Stimulated activated CD4-positive, alpha-beta T cell treated with anti-CD3 and anti-CD28 coated beads, TNF-alpha, amount 100 ng/mL, for 48 hours (primary cell): ENCODE measurements at regions not wholly inside any gene's neighbourhood (a gene's known extent, or its start where the extent isn't known, plus 50 kb on each side); places are given as distances from the start of the nearest gene placed in this dataset.
A peak's percentile ranks its signal among the peaks of the same experiment; 100 is the strongest.

Source experiments
- DNase-seq, 3 donors: peaks; one replicate each; pipeline ENCODE4 v3.0.0-alpha.2; 2020; ENCODE audit warnings: low read depth in 3 of 3

DNA sequence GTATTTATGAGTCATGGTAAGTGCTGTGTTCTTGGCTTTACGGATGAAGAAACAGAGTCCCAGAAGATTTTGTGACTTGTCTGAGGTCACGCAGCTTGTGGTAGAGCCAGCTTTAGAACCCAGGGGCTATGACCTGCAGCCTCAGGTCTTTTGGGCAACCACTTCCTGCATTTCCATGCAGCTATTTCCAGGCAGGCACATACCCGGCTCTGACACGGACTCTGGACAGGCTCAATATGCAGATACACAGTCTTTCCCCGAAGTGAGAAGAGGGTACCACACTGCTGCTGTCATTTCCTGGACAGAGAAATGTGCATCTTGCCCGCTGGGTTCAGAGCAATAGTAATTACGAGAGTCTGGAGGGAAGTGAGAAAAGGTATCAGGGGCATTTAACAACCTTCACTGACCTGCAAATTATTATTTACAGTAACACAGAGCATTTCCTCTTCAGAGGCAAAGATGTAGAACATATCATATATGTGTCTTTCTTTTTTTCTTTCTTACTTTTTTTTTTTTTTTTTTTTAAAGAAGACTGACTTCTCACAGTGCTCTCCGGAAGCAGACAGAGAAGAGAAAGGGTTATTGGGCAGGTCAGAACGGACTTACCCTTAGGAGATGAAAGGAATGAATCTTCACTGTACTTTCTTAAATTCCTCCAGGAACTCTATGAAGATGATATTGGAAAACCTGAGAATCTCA, 185.1 kb downstream of the CLIC5 start:
- peak; percentile 34 to 65 (median 36) for DNase-seq

DNA sequence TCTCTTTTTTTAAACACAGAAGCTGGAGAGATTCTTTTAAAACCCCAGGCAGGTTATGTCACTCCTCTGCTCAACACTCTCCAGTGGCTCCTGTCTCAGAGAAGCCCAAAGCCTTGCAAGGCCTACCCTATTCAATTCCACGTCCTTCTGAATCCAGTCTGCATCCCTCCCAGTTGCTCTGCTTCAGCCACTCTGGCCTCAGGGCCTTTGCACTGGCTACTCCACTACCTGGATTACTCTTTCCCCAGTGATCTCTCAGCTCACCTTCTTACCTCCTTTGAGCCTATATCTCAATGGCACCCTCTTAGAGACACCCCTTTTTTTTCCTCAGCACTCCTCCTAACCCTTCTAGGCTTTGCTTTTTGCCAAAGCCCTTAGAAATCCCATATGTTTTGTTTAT, 185.8 kb downstream of the CLIC5 start:
- no peak for DNase-seq

DNA sequence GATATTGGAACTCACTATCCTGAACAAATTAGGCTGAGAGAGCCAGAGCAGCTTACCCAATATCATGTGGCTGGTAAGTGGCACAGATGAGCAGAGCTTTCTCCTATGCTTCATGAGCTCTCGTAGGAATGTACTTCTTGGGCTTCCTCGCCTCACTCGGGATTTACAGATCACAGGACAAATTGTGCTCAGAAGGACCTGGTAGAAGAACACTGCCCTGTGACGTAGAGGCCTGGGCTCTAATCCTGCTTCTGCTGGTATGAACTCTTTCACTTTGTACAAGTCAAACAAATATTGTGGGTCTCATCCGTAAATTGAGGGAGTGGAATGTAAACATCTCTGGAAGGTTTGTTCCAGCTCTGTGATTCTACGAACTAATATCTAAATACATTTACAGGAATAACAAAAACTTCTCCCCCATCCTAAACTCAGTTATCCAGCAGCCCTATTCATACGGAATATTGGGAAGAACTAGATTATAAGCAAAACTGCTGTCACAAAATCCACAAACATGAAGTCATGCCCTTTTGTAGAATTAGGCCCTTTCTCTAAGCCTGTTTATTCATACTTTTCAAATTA, 187.6 kb downstream of the CLIC5 start:
- DNase-seq: no peak

DNA sequence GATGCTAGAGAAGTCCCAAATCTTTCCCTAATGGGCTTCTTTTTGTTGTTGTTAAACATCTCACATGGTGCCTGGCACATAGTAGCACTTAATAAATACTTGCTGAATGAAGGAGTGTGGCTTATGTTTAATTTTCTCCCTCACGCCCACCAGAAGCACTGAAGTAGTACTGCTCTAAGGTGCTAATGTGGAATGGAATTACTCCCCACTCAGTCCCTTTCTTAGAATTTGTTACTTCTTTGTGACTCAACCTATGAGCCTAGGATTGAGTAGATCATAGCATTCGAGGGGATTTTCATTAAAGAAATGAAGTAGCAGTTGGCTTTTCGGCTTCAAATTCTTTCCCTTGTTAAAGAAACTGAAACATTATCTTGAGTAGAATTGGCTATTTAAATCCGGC, 192.8 kb downstream of the CLIC5 start:
- no peak for DNase-seq

DNA sequence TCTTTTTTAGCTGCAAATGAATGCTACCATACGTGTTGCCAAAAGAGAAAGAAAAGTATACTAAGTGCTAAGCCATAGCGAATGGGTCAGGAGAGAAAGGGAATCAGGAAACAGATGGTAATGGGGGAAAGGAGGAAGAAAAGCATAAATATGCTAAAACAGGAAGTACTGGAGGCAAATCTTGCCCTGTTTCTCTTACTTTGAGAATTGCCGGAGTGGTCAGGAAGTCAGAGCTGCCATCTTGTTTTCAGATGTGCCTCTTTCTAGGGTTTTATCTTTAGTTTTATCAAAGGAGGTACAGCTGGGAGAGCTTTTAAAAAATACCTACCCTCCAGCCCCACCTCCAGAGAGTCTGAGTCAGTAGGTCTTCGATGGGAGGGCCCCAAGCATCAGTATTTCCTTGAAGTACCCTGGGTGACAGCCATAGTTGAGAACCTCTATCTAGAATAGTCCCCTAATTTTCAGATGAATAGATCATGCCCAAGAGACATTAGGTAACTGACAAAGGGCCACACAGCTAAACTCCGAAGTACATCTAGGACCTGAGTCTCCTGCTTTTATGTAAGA, 193.3 kb downstream of the CLIC5 start:
- peak in 1 of 3 donors; percentile 46 for DNase-seq

DNA sequence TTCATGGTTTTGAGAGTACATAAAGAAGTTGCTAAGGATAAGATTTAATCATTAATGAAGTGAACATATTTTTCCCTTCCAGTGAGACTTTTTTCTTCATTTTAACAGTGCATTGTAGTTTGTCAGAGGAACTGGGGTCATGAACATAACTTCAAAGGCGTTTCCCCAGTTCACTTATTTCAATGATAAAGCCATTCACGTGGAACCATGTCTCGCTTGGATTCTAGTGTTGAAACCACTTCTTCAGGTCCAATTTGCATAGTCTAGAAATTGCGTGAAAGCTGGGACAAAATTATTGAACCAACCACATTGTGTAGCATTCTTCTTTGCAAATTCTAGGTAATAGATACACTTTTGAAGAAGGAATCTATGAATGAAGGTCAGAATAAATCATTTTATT, 197.0 kb downstream of the CLIC5 start:
- no peak for DNase-seq

DNA sequence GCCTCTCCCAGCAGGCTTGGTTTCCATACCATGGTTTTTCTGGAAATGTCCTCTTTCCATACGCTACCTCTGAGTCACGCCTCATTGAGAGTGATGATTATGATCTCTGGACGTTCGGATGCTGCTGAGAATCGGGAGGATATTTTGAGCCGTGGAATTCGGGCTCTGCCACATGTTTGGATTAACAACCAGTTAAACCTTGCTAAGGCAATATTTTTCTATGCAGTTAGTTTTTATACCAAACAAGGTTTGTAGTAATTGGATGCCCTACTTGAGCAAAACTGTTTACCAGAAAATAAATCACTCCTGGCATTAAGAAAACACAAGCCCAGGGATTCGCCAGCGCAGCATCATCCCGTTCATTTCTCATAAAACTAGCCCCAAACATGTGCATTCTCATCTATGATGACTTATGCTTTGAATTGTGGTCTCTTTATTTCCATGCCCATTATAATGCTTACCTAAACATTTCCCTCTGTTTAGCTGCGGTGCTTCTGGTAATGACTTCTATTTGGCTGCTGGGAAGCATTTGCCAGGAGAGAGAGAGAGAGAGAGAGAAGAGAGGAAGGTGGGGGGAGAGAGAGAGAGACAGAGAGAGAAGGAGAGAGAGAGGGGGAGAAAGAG, 198.9 kb downstream of the CLIC5 start:
- no peak for DNase-seq

DNA sequence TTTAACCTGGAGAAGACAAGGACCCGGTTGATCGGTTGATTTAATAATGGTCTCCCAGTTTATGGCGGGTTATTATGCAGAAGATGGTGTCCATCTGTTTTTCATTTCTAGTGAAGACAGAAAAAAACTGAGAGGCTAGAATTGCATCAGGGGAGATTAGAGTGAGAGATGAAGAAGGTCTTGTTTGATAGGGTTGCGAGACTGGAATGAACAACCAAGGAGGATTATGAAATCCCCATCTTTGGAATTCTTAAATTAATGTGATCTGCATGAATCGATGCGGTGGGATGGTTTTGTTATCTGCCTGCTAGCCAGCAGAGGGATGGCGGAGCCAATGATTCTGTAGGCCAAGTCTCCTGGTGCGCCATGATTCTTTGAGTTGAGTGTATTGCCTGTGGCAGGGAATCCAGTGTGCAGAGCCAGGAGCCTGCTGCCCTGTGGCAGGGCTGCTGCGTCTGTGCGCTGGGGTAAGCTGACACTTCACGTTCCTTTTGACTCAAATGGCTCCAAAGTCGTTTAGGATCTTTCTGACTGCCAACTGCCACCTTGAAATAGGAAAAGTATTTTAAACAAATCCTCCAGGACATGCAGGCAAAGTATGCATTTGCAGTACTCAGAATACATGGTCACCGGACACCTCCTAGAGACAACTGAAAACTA, 200.1 kb downstream of the CLIC5 start:
- no peak for DNase-seq

DNA sequence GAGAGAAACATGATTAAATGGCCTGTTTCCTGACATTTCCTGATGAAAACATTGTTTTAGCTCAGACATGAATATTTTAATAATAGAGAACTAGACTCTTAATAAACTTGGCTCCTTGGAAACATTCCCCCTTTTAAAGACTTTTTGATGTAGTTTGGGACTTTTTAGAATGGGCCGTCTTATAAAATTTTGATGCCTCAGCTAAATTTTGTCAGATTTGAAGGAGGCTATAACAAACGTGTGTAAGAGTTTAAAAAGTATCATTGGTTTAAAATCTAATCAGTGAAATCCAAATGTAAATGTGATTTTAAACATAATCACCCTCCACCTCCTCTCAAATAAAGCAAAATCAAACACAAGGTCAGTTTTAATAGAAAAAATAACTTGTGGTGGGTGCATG, 200.9 kb downstream of the CLIC5 start:
- DNase-seq: no peak

DNA sequence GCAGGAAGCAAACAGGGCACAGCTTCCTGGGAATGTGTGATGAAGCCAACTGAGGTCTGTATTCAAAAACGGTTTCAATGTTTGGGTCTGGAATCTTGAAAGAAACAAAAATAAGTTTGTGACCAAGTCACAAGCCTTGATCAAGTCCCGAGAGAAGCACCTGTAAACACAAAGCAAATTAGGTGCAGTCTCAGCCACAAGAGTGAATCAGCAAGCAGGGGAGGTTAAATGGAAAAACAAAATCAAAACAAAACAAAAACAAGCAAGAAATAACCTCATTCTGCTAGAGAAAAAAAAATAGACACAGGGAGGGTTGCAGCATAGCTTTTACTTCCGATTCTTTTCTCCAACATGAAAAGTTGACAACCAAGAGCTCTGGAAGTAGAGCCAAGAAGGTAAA, 201.7 kb downstream of the CLIC5 start:
- DNase-seq: no peak

DNA sequence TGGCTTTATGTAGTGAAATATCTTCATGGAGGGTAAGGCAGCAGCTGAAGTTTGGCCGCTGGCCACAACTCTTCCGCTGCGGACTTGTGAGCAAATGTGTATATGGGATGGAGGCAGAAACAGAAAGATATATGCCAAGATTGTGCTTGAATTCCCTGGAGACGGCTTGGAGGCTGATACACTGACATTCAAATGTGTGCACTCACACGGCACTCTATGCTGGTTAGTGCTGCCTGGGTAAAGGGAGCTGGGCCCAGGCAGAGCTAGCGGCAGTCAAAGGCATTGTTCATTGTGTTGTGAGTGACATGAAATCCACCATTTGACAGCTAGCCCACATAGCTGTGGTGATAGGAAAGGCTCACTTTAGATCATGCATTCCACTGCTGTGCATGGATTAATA, 202.7 kb downstream of the CLIC5 start:
- DNase-seq: no peak

DNA sequence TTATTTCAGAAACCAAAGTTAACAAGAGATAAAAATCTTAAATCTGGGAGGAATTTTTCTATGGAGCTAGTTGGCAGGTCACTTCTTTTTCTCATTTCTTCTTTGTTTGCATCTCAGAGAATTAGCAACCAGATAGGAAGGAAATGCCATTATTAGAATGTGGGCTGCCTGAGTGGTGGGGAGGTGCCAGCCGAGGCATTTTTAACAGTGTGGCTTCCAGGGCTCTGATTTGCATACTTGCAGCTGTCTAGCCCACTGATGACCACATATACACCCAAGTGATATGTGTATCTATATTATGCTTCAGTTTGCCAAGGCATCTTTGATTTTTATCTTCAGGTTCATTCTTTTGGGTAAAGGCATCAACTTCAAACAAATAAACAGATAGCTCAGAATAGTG, 206.7 kb downstream of the CLIC5 start:
- DNase-seq: no peak

DNA sequence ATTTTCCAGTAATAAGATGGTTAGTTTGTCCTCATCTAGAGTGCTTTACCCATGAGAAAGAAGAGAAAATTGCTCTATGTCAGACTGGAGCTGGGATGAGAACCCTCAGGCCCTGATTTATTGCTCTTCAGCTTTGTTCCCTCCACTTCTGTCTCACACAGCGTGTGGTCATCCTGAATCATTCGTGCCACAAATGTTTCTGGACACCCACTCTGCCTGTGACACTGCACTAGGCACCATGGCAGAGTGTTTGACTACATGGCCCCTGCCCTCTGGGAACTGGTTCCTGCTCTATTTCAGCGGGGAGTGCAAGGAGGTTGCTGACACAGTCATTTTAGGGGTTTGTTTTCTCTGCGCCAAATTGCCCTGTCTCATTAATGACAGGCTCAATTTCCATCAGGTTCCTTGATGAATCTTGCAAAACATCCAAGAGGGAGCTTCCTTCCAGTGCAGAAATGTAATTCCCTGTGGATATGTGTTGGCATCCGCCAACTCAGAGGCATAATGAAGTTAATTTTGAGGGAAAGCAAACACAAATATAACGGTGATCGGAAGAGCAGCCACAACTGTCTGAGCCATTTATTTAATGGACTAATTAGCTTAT, 207.5 kb downstream of the CLIC5 start:
- no peak for DNase-seq

DNA sequence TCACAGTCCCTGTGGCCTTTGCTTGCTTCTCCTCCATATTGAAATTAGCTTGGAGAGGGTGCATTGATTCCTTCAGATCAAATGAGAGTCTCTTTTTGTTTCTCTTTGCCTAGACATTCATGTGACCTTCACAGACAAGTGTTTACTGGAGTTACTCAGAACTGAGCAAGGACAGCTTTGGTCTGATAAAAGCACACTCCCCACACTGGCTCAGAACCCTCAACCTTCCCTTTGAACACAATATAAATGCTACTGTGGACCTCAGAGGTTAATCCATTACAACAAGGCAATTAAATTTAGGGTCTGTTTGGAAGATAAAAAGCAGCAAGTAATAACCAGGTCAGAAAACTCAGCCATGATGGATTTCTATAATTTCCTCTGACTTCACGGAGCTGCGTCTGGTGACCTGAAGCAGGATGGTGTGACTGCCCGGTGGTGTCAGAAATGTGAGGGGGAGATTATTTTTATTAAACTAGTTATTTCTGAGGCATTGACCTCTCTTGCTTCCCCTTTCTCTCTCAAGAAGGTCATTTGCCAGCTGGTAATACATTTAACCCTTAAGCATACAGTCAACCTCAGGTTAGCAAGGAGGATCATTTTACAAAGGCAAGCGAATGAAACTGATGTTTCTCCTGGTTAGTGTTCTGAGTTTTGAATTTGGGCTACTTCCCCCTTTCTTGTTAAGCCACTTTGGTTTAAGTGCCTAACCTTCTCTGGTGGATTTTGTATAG, 208.2 kb downstream of the CLIC5 start:
- DNase-seq: no peak

DNA sequence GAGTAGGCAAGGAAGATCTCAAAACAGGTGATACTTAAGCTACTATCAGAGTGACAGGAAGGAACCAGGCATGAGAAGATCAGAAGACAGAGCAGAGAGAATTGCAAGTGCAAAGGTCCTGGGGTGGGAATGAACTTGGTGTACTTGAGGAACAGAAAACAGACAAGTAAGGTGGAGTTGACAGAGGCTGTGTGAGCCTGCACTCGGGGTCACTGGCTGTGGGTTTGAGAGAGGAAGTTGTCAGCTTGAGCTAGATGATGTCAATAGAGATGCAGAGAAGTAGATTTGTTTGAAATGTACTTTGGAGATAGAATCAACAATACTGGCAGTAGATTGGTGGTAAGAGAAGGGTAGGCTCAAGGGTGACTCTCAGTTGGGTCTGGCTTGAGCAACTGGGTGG, 209.5 kb downstream of the CLIC5 start:
- DNase-seq: no peak

DNA sequence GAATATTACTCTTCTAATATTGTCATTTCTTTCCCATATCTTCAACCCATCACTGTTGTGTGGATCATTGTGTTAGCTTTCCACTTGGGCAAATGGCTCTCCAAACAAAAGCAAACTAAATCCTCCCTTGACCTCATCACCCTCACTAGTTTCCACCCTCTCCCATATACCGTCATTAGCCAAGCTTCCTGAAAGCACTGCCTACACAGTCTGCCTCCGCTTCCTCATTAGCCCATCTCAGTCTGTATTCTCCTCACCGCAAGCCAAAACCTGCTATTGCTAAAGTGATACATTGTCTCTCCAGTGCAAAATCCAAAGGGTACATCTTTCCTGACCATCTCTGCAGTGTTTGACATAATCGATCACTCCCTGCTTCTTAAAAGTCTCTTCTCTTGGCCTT, 212.6 kb downstream of the CLIC5 start:
- DNase-seq: no peak

DNA sequence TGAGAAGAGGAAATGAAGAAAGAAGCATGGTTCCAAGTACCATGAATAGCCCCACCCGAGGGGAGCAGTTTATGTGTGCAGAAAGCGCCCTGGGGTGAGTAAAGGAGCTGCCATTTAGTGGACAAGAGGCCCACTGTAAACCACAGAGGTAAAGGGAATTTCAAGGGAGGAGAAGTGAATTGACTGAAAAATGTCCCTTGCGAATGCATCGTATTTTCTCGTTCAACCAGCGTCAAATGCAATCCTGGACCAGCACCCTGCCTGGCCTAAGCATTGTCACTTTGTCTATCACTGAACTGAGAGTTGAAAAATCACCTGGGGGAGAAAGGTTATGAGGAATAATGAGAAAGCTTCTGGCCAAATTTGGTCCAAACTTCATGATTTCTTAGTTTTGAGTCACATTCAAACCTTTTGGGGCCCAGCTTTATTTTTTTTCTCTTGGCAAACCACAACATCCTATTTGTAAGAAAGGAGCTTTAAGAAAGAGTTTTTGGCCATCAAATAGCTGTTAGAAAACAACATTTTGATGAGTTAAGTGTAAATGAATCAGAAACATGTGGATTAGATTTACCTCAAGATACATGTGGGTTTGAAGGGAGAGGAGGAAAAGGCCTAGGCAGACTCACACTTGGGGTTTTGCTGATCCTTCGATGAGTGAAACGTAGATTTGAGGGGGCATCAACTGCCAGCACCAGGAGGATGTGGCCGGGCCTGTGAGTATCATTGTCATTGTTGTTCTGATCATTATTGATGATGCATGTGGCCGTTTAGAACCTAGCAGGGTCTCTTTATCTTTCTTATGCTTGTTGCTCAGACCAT, 214.0 kb downstream of the CLIC5 start:
- peak; percentile 45 to 63 (median 49) for DNase-seq

DNA sequence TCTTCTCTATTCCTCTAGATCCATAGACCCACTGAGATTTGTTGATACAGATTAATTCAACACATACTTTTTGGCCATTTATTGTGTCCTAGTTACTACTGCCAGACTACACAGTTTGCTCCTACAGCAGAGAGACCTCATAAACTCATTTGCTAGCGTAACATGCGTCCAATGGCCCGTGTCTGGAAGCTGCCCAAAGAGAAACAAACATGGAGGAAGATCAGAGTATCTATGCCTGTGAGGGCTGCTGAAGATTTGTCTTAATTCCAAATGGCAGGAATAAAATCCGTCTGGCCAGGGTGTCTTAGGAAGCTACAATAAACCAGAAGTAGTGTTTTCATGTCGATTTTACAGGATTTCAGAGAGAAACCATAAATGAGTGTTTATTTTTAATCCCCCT, 214.7 kb downstream of the CLIC5 start:
- no peak for DNase-seq

DNA sequence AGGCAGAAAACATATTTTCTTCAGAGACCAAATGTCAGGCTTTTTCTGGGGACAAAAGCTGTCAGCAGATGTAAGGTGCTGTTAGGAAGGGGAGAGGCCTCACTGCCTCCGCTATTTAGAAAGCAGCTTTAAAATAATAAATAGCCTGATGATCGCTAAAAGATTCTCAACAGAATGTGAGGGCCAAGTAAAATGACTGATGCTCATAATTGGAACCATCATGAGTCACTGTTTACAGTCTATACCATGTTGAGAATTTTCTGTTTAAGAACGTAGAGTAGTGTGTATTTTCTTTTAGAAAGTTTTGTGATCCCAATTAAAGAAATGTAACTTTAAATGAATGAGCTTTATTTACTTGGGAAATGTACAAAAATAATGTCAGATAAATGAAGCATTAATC, 220.0 kb downstream of the CLIC5 start:
- DNase-seq: no peak

DNA sequence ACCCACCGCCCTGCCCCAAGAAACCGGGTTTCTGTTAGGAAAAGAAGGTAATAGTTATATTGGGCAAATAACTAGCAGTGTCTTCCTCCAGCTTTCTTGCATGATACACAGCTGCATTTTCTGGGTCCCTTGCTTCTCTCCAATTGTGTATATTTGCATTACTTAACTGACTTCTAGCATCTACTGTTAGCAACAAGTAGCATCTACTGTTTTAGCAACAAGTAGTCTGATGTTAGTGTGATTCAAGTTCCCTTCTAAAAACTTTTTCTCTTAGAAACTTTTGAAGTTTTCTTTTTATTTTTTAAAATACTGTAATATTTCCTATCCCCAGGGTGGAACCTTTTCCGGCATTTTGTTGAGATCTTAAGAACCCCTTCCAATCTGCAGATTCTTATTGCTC, 221.2 kb downstream of the CLIC5 start:
- DNase-seq: no peak
